GM11168 (cell line): ENCODE measurements at regions not wholly inside any gene's neighbourhood (a gene's known extent, or its start where the extent isn't known, plus 50 kb on each side); places are given as distances from the start of the nearest gene placed in this dataset.
"Not testable (repeated sequence)": the region's sequence is repeated elsewhere in the genome, so short reads cannot be mapped to it uniquely, and the experiment has no call there.

Source experiments
- in situ Hi-C: fragments of 300-500 bp; cut with MboI; formaldehyde crosslinking; loops from one replicate; pipeline ENCODE4 v1.12.0; 2022; ENCODE audit warnings: low sequenced_read_pairs; ENCODE audit not compliant: unreplicated experiment

DNA sequence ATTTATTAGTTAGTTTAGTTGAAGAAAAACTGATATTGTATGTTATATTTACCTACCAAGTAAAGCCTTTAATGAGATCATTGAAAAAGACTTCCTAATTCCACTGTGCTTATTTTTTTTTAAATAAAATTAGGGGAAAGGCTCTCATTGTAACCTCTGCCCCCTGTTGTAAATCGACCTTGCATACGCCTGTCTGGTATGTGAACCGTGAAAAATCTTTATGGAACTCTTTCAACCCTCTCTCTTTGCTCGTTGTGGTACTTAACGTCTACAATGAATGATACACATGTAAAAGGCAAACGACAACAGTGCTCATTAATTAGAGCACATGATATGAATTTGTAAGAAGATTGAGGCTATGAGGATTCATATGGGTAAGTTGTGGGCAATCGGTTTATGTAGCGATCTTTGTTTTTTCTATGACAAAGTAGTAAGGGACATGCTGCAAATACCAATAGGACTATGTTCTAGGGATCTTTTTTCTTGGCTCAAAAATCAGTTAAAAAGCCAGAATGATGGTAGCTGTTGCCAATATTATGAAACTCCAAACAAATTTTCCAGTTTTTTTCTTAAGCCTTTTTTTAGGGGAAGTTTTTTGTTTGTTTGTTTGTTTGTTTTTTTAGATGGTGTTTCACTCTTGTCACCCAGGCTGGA, 119.0 kb upstream of the MCHR2 start:
- in situ Hi-C loops, result loop anchor here (25.0 kb wide), 1 partner anchor 549 kb away; no protein-coding TSS in a partner anchor

DNA sequence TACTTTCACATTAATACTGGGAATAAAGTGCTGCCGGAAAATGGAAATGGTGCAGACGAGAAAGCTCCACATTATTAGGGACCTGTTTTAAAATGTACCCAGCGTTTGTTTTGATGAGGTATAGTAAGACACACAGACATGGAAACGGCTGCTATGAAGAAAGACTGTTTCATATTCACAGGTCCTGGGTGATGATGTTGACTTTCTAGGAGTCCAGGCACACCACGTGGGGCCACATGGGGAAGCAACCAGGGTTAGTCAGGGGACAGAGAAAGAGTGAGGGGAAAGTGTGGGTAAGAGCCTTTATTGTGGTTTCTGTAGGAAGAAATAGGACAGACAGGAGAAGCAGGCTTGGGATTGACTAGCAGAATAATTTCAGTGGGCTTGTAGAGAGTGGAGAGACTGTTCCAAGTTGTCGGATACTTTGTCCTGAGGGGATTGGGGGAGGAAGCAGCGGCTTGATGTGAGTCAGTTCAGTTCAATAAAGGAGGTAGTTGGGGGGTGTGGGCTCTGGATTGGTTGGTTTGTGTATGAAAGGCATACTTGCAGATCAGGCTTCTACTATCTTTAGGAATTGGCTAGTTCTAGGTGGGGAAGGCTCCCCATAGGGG, 112.0 kb upstream of the MCHR2 start:
- in situ Hi-C loops, result loop anchor here (25.0 kb wide), 1 partner anchor 556 kb away; no protein-coding TSS in a partner anchor

DNA sequence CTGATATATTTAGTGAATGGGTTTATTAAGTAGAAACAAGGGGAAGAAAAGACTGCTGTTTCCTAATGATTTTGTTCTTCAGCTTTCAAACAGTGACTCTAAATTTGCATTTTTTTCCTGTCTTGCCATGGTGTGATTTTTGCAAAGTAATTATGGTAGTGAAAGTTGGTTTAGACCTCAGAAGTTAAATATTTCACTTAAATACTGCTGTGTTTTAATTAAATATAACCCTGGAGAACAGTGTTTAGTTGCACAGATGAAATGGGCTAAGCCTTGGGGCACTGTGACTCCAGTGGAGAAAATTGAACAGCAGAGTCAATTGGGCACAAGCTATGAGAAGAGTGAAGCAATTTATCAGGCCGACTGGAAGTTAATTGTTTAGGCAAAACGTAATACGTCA, 111.1 kb upstream of the MCHR2 start:
- in situ Hi-C loops, result loop anchor here (25.0 kb wide), 1 partner anchor 557 kb away; no protein-coding TSS in a partner anchor

DNA sequence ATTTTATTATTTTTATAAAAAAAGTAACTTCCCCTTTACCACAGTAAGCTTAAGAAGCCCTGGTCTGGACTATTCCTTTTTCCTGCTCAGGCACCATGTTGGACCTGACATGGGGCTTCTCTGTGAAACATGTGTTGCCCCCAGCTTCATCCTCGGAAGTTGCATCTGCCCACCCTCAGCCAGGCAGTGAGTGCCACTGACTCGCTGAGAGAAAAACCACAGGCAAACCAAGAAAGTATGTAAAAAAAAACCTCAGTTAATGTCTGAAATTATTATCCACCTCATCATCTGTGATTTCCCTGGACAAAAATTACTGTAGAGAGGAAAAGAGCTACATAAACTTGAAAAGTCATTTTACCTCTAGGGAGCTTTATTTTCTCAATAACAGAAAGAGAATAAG, 109.9 kb upstream of the MCHR2 start:
- in situ Hi-C loops, result loop anchor here (25.0 kb wide), 1 partner anchor 558 kb away; no protein-coding TSS in a partner anchor

DNA sequence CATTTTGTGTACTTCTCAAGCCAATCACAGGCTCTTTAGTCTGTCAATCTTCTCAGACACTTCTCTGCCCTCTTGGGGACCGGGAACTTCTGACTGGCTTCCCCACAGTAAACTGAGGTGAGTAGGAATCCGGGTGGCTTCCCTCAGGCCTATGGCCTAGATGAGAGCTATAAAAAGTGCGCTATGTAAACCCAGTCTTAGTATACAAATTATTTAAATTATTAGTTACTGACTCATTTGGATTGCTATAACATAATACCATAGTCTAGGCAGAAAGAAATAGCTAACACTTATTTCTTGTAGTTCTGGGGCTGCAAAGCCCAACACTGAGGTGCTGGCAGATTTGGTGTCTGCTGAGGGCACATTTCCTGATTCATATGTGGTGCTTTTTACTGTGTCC, 109.2 kb upstream of the MCHR2 start:
- in situ Hi-C loops, result loop anchor here (25.0 kb wide), 1 partner anchor 559 kb away; no protein-coding TSS in a partner anchor

DNA sequence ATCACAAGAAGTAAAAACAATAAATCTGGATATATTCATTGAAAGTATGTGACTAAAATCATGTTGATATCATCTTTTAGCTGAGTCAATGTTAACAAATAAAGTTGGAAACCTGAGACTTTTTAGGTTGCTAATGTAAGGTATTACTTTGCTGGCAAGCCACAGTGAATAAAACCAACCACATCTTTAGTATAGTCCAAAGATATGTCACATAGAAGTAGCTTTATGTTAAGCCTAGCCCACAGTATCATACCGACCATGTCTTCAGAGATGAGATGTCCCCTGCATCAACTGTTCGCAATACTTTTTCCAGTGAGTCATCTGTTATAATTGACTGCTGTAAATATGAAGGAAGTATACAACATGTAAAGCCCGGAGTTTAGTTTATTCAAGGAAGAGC, 107.6 kb upstream of the MCHR2 start:
- in situ Hi-C loops, result loop anchor here (25.0 kb wide), 1 partner anchor 561 kb away; no protein-coding TSS in a partner anchor

DNA sequence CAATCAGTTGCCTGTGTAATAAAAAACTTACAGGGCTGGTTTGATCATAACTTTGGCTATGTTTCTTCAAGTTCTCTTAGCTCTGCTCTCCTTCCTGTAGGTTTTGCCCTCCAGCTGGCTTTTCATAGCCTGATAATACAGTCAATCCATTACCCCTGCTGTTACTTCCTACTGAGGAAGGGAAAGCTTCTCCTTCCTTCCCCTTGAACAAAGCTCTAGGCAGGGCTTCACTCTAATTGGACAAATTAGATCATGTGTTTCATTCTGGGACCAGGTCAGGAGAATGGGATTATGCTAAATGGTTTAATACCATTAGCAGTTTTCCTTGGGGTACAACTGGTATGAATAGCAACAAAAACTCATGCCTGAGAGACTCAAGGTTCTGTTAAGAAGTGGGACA, 106.8 kb upstream of the MCHR2 start:
- in situ Hi-C loops, result loop anchor here (25.0 kb wide), 1 partner anchor 562 kb away; no protein-coding TSS in a partner anchor

DNA sequence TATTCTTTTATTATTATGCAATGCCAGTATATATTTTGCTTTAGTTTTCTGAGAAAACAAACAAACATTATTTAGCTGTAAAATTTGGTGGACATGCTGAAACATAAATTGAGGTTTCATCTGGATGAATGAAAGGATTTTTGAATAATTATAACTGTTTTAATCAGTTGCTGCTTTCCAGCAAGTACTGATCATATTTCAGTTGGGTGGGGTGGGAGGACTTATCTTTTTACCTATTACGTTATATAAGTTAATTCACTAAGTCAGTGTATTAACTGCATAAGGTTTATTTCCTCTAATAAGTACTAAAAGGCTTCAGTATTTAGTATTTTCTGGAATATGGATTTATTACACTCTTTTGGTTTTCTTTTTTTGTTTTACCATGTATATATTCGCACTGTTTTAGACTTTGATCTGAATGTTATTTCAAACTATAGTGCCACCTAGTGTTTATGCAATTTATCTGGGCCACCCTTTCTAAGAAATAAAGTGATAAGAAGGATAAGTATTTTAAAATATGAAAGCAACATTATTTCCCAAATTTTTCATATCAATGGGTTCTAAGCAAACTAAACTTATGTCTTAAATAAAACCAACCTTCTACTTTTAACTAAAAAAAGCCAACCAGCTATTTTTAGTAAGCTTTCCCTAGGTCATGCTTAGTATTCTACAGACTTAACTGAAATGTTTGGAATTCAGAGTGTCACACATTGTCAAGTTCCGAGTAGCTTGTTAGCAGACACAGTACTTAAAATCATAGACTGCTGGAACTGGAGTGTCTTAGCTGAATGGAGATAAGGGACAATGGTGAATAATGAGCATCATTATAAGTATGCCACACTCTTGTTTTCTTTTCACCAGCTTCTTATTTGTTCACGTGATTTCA, 105.4 kb upstream of the MCHR2 start:
- in situ Hi-C loops, result loop anchor here (10.0 to 25.0 kb wide), 3 partner anchors 85 to 563 kb away; no protein-coding TSS in a partner anchor

DNA sequence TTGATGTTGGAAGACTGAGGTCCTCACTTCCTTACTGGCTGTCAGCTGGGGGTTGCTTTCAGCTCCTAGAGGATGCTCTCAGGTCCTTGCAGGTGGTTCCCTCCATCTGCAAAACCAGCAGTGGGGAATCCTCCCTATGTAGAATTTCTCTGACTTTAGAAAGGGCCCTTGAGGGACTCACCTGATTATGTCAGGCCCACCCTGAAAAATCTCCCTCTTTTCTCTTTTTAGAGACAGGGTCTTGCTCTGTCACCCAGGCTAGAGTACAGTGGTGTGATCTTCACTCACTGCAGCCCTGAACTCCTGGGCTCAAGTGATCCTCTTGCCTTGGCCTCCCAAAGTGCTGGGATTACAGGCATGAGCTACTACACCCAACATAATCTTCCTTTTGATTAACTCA, 102.9 kb upstream of the MCHR2 start:
- in situ Hi-C loops, result loop anchor here (10.0 to 25.0 kb wide), 2 partner anchors 82 to 235 kb away; no protein-coding TSS in a partner anchor

DNA sequence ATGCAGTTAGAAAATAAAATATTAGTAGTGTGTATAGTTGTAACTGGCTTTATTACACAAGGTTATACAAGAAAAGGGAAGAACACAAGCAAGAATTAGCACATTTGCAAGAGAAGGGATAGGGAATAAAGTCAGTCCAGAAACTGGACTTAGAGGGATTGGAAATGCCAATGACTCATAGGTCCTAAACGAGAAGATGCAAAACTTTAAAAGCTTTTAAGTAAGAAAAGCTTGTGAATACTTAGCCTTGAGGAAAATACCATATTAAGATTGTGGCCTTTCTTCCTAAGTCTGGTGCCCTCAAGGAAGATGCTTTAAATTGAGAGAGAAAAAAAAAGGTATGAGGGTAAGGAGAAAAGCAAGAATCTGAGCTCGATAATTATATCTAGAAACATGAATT, 102.3 kb upstream of the MCHR2 start:
- in situ Hi-C loops, result loop anchor here (10.0 to 25.0 kb wide), 2 partner anchors 82 to 234 kb away; no protein-coding TSS in a partner anchor

DNA sequence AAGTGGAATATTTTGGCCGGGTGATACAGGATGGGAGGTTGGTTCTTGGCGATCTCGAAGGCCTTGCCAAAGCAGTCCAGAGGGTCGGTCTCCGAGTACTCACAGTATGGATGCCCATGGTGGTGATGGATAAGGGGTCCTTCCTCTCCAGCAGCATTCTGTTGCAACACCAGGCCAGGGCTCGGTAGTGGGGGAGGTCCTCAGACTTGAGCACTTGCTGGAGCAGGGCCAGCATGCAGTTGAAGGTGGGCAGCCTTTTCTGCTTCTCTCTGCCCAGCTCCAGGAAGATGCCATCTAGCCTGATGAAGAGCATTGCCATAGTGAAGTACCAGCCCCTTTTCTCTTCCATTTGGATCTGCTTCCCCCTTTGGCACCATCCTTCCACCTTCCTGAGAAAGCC, 99.4 kb upstream of the MCHR2 start:
- in situ Hi-C loops, result loop anchor here (10.0 to 25.0 kb wide), 2 partner anchors 79 to 231 kb away; no protein-coding TSS in a partner anchor

DNA sequence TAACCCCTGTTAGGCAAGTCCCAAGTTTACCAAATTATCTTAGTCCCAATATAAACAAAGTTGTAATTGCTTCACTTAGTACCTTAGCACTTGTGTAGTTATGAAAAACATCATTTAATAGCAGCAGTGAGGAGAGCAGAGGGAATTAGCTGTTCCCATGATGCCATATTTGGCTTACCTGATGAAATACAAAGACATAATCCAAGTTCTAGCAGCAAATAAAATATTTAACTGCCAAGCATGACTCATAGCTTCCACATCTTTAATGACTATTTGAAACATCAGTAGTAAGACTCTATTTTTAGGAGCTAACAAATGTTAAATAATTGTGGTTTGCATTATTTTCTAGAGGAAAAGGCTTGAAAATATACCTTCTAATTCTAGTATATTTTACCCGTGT, 94.0 kb upstream of the MCHR2 start:
- in situ Hi-C loops, result loop anchor here (25.0 kb wide), 1 partner anchor 226 kb away; no protein-coding TSS in a partner anchor

DNA sequence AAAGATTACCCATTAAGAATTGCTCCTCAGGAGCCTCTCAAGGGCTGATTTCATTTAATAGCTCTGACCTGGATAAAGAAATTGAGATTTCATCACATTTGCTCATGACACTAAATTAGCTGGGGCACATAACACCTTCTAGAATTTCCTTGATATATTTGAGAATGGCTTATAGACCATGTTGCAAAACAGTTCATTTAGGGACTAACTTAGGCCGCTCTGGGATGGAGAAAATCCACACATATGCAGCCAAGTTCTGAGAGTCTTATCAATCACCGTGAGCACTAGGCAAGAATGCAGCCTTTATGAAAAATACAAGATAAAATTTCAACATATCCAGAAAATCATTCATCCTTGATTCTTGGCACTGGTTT, 91.0 kb upstream of the MCHR2 start:
- in situ Hi-C loops, result loop anchor here (25.0 kb wide), 1 partner anchor 223 kb away; no protein-coding TSS in a partner anchor

DNA sequence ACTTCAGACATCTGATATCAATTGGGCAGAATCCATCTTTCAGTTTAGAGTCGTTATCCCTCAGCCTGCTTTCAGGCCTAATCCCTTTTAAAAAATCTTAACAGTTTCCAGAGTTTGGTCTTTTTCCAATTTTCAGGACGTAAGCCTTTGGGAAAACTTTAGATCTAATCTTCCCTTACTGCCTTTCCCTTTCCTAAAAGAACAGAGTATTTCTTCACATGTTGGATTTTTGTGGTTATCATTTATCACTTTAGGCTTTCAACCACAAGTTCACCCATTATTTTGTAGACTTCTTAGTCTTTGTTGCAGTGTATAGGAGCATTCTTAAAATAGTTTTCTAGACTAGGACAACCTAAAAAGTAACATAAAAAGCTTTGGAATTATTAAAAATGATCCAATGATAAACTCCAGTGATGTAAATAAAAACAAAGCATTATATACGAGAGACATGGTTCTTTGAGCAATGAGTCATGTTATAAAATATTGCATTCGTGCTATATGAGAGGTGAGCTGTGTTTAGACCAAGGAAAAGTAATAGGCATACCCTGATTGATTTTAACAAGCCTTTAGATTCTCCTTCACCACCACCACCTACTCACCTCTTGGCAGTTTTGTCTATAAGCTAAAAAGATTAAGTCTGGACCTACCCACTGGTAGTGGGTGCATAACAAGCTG, 90.4 kb upstream of the MCHR2 start:
- in situ Hi-C loops, result loop anchor here (25.0 kb wide), 1 partner anchor 222 kb away; no protein-coding TSS in a partner anchor

DNA sequence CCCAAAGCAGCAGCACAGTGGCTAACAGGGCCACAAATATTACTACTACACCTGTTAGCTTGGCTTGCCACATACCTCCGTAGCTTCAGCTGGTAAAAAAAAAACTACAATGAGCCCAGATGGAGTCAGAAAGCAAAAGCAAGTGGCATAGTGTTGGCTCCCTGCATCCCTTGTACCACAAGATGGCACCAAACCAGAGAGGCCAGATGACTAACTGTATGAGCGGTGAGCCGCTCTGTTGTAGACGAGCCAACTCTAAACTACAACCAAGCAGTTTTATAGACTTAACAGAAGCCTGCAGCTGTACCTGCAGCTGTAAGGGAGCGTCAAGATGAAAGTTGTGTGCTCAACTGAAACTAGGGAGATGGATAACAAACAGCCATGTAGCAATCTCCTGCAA, 84.5 kb upstream of the MCHR2 start:
- in situ Hi-C loops, result loop anchor here (25.0 kb wide), 1 partner anchor 216 kb away; no protein-coding TSS in a partner anchor

DNA sequence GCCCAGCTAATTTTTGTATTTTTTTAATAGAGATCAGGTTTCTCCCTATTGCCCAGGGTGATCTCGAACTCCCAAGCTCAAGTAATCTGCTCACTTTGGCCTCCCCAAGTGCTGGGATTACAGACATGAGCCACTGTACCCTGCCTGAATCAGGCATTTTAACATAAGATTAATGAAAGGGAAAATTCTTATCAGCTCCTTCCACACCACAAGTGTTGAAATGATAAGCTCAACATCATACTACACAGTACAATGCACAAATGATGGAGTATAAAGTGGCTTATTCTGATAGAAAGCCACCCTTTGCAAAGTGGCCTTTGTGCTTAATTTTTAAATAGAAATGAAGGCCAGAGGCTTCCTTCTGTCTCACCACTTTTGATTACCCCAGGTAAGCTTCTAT, 71.3 kb upstream of the MCHR2 start:
- in situ Hi-C loops, result no loop called here

DNA sequence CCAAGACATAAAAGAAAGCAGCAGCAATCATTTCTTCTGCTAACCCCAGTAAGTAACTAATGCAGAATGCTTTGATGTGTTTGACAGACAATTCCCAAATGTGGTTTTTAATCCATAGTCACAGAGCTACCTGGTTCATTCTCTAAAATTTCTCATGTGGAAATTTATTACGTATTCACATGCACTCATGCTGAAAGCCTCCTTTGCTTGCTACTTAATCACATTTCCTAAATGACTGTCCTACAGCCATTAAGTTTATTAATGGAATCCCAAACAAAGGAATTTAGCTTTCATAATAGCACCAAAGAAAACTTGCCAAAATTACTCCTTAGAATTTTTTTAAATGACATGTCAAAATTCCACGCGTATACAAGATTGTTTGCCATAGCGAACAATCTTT, 68.6 kb upstream of the MCHR2 start:
- in situ Hi-C loops, result no loop called here

DNA sequence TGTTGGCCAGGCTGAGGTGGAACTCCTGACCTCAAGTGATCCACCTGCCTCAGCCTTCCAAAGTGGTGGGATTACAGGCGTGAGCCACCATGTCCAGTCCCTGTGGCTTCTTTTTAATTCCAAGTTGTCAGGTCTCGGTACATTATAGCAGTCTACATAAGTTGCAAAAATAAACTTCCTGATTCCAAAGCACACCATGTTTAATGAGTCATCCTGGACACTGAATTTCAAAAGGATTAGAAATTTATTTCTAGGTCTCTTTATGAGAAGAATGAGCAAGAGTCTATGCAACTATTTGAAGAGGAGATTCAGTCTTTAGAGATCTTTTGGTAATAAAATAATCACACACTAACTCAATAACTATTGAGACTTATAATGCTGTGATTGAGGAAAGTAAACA, 63.9 kb upstream of the MCHR2 start:
- in situ Hi-C loops, result no loop called here

DNA sequence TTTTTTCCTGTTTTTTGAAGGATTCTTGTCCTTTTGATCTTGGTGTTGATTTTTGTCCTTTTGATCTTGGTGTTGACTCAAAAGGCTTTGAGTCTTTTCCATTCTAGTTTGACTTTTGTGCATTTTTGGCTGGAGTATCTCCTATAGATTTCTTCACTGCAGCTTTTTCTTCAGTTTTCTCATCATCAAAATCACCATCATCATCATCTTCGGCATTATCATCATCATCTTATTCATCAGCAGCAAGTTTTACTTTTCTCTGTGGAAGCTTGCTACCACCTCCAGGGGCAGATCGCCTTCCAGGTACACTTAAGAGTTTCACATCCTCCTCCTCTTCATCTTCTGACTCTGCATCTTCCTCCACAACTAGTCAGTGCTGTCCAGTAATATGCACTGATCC, 56.5 kb upstream of the MCHR2 start:
- in situ Hi-C loops, result no loop called here

DNA sequence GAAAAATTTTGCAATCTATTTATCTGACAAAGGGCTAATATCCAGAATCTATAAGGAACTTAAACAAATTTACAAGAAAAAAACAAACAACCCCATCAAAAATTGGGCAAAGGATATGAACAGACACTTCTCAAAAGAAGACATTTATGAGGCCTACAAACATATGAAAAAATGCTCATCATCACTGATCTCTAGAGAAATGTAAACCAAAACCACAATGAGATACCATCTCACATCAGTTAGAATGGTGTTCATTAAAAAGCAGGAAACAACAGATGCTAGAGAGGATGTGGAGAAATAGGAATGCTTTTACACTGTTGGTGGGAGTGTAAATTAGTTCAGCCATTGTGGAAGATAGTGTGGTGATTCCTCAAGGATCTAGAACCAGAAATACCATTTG, 49.9 kb upstream of the MCHR2 start:
- in situ Hi-C loops, result not testable (repeated sequence)
